ENCODE measurements at regions not wholly inside any gene's neighbourhood (a gene's known extent, or its start where the extent isn't known, plus 50 kb on each side); places are given as distances from the start of the nearest gene placed in this dataset.

- TF ChIP-seq POLR2A (IDR thresholded peaks at IDR 0.05; ENCODE audit: low read length) = no peak
- TF ChIP-seq GATA1 (IDR thresholded peaks at IDR 0.05; ENCODE audit: low read depth, low read length) = no peak
Measured at GRCh38 chrX:65926095-65927019, 113.5 kb downstream of the VSIG4 start.
